Stimulated activated CD4-positive, alpha-beta T cell treated with anti-CD3 and anti-CD28 coated beads, Interleukin-12 subunit alpha, Interleukin-12 subunit beta, amount 100 ng/mL, for 48 hours (primary cell): ENCODE measurements at regions not wholly inside any gene's neighbourhood (a gene's known extent, or its start where the extent isn't known, plus 50 kb on each side); places are given as distances from the start of the nearest gene placed in this dataset.
"Not testable (repeated sequence)": the region's sequence is repeated elsewhere in the genome, so short reads cannot be mapped to it uniquely, and the experiment has no call there.

Experiments used
- DNase-seq, 3 donors: peaks; one replicate each; pipeline ENCODE4 v3.0.0-alpha.2; 2020; ENCODE audit warnings: low read depth in 2 of 3, low spot score in 1 of 3

DNA sequence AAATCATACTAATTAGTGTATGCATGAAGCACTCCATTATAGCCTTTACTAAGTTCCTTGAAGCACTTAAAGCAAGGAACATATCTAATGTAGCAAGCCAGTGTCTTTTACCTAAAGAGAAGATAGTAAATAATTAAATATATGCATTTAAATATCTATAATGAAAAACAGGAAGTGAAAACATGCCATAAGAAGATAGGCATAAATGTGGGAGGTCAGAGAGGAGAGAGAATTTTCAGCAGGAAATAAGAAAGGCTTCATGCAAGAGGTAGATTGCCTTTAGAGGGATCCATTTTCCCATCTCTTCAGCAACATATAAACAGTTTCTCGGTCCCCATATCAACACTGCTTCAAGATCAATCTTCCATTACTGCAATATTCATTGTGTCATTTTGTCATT, 599.8 kb downstream of the FRK start:
- DNase-seq, result no peak

GRCh38 chr6:115456848-115457247, 603.8 kb downstream of the FRK start:
- DNase-seq, result no peak

GRCh38 chr6:115443825-115444478, 616.7 kb downstream of the FRK start:
- no peak for DNase-seq

DNA sequence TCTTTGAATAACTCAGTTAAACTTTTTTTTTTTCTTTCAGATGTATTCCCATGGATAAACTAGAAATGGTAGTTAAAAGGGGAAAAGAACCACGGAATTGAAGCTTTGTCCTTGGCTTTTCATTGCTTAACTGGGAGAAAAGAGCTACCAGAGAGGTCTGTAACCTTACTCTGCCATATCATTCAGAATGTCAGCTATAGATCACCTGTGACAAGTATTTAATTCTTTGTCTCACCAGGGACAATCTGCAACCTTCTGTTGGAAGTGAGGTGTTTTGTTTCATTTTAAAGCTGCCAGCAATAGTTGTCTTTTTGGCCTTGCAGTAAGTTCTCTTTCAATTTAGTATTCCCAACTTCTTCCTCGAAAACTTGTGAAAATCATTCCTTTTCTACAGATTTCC, 618.4 kb downstream of the FRK start:
- DNase-seq, result no peak

- DNase-seq, result no peak
Measured at GRCh38 chr6:115441651-115442050, 619.0 kb downstream of the FRK start.

DNA sequence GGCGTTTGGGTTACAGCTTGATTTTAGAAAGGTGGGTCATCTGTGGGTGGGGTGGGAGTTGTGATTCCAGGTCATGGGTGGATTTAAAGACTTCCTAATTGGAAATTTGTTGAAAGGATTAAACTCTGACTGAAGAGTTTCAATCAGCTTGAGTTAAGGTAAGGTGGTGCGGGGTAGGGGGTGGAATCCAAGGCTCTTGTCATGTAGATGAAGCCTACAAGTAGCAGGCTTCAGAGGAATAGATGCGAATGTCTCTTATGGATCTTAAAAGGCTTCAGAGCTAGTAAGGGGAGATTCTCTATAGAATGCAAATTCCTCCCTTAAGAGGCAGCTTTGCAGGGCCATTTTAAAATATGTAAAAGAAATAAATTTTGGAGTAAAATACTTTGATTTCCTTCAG, 645.3 kb downstream of the FRK start:
- DNase-seq, result no peak

DNA sequence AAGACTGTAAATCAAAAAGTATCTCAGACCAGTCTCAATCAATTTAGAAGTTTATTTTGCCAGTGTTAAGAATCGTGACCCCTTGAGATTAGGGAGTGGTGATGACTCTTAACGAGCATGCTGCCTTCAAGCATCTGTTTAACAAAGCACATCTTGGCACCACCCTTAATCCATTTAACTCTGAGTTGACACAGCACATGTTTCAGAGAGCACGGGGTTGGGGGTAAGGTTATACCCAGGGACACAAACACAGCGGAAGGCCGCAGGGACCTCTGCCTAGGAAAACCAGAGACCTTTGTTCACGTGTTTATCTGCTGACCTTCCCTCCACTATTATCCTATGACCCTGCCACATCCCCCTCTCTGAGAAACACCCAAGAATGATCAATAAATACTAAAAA, 645.8 kb downstream of the FRK start:
- DNase-seq, result not testable (repeated sequence)

GRCh38 chr6:115411756-115412155, 648.9 kb downstream of the FRK start:
- DNase-seq, result no peak

DNA sequence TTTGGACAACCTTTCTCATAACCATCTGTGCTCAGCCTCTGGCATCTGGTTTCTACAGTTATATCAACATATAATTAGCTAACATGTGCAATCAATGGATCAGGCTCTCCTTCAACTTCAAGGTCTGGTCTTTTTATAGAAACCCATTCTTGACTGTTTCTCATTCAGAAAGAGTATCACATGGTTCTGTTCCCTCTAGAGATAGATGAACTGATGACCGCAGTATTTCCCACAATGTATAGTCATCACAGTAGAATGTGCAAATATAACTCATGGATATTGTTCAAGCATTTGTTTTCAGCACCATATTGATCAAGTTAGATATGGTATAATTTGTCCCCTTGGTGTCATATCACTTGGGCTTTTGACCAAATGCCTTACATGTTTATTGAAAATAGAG, 656.2 kb downstream of the FRK start:
- no peak for DNase-seq

- DNase-seq, result no peak
Measured at GRCh38 chr6:115398607-115399006, 662.1 kb downstream of the FRK start.

- DNase-seq, result no peak
Measured at GRCh38 chr6:115396112-115396906, 664.4 kb downstream of the FRK start.

DNA sequence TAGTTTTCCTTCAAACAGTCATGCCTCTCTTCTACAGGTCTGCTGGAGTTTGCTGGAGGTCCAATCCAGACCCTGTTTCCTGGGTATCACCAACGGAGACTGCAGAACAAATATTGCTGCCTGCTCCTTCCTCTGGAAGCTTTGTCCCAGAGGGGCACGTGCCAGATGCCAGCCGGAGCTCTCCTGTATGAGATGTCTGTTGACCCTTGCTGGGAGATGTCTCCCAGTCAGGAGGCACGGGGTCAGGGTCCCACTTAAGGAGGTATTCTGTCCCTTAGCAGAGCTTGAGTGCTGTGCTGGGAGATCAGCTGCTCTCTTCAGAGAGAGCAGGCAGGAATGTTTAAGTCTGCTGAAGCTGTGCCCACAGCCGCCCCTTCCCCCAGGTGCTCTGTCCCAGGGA, 666.9 kb downstream of the FRK start:
- DNase-seq, result no peak

DNA sequence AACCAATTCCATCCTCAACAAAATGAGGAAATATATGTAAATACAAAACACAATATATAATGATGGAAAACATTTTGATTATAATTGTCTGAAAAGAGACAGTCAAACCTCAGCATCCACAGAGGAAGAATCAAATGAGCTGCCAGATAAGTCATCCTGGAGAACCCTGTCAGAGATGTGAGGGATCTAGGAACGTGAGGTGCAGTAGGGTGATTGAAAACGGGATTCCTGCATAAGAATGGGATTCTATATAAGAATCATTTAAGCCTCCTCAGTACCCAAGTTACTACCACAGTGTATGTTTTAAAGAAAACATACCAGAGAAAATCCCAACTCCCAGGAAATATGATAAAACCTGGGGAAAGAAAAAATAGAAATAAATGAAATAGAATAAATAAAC, 690.5 kb downstream of the FRK start:
- no peak for DNase-seq

- no peak for DNase-seq
Measured at GRCh38 chr6:115365783-115366182, 694.9 kb downstream of the FRK start.

DNA sequence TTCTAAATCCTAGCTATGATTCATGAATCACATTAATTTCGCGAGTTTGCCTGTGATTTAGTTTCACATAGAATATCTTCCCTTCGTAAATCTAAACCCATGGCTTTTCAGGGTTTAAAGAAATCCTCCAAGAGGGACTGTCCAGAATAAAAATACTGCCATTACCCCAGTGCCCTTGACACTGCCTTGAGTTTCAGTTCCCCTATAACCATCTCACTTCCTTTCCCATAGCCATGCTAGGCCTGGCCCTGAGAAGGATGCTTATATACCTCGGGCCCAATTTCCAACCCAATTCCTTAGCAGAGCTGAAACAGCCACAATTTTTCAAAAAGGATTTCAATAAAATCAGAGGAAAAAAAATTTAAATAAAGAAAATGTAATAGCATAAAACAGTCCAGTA, 697.3 kb downstream of the FRK start:
- DNase-seq, result no peak

DNA sequence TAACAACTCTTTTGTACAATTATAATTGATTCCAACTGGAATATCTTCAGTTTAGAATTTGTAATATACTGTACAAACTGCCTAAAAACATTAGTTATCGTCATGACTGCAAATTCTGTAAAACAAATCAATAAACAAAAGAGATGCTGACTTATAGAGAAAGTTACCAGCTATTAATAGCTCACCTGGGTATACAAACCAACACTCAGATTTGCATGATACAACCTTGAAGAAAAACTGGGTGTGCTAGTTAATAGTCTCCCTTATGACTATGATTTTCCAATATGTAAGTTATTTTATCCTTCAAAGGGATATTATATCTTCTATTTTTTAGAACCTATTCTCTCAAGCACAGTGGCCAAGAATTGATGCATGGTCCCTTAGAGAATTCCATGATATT, 698.5 kb downstream of the FRK start:
- no peak for DNase-seq

- no peak for DNase-seq
Measured at GRCh38 chr6:115360602-115361325, 699.9 kb downstream of the FRK start.

- no peak for DNase-seq
Measured at GRCh38 chr6:115358616-115359015, 702.1 kb downstream of the FRK start.

- DNase-seq, result no peak
Measured at GRCh38 chr6:115356371-115356770, 704.3 kb downstream of the FRK start.

DNA sequence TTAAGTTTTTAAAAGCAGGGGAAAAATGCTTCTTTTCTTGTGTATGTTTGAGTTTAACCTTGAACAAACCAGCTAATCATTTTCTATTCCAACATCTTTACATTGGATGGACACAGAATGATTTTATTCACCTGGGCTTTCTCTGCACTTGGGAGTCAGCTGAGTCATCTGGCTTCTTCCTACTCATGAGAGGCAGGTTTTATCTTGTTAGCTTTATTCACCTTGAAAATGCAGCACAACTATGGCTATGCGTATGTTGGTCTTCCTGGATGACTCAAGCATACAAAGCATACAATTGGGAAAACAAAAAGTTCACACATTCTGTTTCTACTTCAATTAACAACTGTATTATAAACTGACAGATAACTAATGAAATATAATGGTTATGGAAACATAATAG, 737.7 kb downstream of the FRK start:
- DNase-seq, result no peak

DNA sequence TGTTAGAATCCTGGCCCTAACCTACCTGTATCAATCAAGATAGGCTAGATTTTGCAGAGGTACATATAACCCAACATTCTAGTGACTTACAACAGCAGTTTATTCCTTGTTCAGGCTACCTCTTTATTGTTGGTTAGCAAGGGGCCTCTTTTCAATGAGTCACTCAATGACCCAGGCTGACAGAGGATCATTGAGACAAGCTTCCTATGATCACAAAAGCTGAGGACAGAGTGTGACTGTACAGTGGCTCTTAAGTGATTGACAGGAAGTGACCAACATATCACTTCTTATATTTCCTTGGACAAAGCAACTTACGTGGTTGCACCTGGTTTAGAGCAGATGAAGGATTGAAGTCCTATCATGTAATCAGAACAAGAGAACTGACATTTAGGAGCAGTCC, 740.9 kb downstream of the FRK start:
- no peak for DNase-seq

DNA sequence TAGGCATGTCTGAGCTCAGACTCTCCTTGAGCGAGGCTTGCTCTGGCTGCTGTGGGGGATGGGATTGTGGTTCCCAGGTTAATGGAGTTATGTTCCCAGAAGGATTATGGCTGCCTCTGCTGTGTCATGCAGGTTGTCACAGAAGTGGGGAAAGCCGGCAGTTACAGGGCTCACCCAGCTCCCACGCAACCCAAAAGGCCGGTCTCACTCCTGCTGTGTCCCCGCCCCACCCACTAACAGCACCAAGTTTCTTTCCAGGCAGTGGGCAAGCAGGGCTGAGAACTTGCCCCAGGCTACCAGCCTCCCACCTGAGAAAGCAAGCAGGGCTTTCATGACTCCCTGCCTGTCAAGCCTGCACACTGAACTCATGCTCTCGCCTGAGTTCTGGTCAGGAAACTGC, 750.5 kb downstream of the FRK start:
- DNase-seq, result no peak
